Activated CD8-positive, alpha-beta memory T cell treated with anti-CD3 and anti-CD28 coated beads, Interleukin-2, amount 50 U/mL, for 24 hours (primary cell): ENCODE measurements at regions not wholly inside any gene's neighbourhood (a gene's known extent, or its start where the extent isn't known, plus 50 kb on each side); places are given as distances from the start of the nearest gene placed in this dataset.
"Not testable (repeated sequence)": the region's sequence is repeated elsewhere in the genome, so short reads cannot be mapped to it uniquely, and the experiment has no call there.

ENCODE experiments used
- DNase-seq: peaks from one replicate; pipeline ENCODE4 v3.0.0-alpha.2; 2020; ENCODE audit errors: extremely low read depth

DNA sequence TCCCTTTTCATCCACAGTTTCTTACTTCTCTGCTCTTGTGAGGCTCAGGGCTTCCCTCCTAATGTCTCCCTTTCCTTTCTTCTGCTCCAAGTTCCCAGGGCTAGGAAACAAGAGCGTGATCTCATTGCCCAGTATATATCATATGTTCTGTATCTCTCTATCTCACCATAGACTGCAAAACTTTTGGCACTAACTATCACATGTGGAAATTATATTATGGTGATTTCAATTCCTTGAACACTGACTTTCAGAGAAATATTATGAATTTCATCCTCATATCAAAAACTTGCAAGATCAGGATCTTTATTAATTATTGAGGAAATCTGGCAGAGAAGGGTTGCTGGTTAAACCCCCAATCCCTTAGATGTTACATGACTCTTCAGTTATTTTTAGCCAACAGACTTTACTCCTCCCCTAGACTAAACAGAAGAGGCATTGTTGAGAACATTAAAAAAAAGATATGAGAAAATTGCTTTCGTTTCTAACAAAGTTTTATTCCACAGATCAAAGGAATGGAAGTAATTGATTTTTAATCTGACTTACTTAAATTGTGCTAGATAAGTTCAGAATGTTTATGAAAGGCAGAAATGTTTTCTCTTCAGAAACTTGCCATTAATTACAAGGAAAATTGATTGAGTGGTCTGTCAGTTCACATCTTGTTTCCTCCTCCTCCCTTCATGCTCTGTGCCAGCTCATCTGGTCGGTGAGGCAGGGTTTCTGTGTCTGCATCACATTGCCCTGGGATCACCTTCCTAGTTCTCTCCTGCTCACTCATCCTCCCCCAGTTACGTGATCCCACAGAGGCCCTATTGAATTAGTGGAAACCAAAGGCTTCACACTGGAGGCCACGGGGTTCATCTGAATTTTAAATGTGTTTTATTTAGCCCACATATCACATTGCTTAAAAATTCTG lies 378.5 kb downstream of the LMO7 start:
- no peak for DNase-seq

GRCh38 chr13:76012091-76012721 lies 376.1 kb downstream of the LMO7 start:
- DNase-seq, result no peak

DNA sequence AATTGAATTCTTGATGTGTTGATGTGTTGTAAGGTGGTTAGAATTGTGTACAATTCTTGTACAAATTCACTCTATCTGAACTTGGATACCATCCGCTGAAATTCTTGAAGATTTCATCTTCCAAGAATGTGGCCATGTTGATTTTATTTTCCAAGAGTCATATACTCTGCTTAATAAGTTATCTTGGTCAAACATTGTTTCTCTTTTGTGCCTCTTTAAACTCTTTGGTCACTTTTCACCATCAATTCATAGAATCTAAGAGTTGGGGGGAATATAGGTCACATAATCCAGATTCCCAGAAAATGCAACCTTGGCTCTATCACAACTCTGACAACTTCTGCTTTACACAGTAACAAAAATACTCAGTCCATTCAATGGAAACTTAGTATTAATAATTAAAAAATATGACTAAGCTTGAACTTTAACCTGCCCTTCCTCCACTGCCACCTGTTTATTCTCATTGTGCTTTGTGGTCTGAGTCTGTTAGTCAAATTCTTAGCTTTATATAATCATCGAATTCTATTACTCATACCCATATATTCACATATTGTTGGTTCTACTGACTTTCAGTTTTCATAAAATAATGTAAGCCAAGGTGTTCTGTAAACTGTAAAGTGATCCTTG lies 373.2 kb downstream of the LMO7 start:
- DNase-seq, result no peak

DNA sequence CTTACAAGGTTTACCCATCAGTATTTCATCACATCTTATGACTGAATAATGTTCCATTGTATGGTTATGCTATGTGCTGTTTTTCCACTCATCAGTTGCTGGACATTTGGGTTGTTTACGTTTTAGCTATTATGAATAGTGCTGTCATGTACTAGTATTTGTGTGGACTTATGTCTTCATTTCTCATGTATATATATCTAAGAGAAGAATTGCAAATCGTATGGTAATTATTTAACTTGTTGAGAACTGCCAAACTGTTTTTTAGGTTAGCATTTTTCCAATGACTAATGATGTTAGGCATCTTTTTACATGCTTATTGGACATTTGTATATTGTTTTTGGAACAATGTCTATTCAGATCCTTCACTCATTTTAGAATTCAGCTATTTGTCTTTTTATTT lies 368.3 kb downstream of the LMO7 start:
- no peak for DNase-seq

DNA sequence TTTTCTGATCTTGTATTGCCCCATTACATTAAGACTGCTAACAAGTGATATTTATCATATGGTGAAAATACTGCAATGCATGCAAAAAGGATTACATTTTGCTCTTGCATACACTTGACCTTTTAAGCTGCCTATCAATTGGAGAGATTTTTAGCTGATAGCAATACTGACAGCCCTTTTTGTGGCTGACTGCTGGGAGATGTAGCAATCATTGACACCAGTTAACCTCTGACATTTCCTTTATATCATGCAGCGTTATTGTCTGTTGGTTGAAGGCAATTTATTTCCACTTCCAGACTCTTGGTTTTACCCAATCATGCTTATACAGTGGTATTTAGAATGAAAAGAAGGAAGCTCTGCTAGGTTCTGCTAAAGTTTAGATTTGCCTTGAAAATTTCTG lies 364.0 kb downstream of the LMO7 start:
- no peak for DNase-seq

GRCh38 chr13:75996582-75996981 lies 360.5 kb downstream of the LMO7 start:
- no peak for DNase-seq

DNA sequence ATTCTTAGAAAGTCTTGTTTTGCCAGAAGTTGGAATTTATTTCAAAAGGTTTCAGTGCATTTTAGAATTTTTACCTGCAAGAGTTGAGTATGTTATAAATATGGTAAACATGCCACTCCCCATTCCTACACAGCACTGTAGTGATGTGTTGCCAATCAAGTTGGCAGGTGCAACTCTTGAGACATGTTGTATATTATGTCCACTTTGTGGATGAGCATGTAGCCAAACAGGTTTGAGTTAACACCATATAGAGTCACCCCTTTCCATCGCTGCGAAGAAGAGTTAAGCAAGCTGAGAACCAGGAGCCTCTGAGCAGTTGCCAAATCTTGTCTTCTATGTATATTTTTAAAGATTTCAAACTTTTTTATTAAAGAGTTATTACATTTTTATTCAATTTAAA lies 359.8 kb downstream of the LMO7 start:
- no peak for DNase-seq

DNA sequence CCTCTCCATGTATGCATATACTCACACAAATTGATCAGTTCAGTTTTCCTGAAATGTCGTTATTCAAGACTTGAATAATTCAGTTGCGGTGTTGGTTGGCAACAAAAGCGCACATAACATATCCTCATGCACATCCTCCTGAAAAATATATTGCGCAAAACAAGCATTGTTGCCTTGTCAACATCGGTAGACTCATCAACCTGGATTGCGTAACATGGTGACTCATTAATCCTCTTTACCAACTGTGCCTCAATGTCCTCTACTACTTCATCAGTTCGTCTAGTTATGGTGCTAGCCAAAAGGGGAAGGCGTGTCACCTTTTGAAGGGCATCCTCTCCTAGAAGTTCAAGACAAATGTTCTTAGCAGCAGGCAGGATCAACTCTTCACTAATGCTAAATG lies 357.7 kb downstream of the LMO7 start:
- no peak for DNase-seq

- no peak for DNase-seq
Measured at GRCh38 chr13:75993241-75993640, 357.1 kb downstream of the LMO7 start.

- no peak for DNase-seq
Measured at GRCh38 chr13:75986818-75987217, 350.7 kb downstream of the LMO7 start.

- no peak for DNase-seq
Measured at GRCh38 chr13:75985132-75985531, 349.0 kb downstream of the LMO7 start.

- no peak for DNase-seq
Measured at GRCh38 chr13:75978818-75979217, 342.7 kb downstream of the LMO7 start.

- no peak for DNase-seq
Measured at GRCh38 chr13:75968103-75968838, 332.1 kb downstream of the LMO7 start.

DNA sequence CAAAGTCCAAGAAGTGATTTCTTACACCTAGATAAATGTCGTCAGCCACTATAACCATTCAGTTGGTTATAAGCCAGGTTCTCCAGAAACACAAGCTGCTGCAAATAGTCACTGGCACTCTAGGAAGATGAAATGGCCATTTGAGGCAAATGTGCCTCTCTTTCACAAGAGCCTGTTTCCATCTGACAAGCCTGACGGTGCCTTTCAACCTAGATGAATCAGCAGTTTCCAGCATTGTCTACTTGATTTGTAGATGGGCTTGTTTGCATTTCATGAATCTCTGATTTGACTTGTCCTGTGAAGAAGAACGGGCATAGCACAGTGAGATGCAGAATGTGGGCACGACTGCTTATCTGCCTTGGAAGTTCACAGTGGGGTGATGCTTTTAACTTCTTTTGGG lies 327.2 kb downstream of the LMO7 start:
- no peak for DNase-seq

DNA sequence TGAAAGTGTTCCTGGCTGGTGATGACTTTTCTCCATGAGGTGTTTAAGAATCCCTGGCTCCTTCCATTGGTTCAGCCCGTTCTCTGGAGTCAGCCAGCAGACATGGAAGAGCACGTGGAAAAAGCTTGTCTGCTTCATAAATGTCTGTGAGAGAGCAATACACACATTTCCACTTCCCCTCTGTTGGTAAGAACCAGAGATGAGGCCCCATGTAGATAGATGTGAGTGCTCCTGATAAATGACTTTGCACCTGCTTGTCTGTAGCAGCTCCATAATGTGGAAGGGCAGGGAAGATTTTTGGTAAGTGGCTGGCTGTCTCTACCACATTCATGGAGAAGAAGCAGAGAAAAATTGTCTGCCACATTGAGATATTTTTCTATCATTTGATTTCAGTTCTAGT lies 325.8 kb downstream of the LMO7 start:
- no peak for DNase-seq

DNA sequence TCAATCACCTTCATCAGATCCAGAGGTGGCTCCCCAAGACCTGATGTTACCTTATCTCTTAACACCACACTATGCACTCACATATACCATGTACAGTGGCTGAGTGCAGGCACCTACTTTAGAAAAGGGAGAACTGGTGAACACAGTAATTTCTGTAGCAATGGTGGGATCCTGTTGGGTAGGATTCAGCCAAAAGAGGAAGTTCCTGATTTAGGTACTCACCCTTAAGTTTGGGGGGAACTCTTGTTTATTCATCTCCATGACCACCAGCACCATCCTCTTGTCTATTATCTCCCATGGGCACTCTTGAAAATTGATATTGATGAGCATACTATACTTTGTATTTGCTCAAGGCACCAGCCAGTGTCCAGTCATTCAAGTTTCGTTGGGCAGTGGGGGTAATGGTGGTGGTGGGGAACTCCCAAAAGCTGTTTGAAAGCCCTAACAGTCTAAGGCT lies 324.4 kb downstream of the LMO7 start:
- DNase-seq, result no peak

- DNase-seq, result no peak
Measured at GRCh38 chr13:75959861-75960481, 323.8 kb downstream of the LMO7 start.

DNA sequence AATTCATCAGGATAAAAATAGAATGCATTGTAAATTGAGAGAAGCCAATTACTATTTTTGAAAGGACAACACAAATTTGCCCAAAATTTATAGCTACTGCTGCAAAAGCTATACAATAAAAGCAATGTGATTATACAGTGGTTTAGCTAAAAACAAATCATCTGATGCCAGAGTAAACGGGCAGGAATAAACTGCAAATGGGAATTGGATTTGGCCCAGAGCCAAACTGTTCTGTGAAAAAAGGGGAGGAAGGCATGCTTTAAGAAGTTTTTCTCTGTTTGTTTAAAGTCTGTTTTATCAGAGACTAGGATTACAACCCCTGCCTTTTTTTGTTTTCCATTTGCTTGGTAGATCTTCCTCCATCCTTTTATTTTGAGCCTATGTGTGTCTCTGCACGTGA lies 317.5 kb downstream of the LMO7 start:
- DNase-seq, result not testable (repeated sequence)

DNA sequence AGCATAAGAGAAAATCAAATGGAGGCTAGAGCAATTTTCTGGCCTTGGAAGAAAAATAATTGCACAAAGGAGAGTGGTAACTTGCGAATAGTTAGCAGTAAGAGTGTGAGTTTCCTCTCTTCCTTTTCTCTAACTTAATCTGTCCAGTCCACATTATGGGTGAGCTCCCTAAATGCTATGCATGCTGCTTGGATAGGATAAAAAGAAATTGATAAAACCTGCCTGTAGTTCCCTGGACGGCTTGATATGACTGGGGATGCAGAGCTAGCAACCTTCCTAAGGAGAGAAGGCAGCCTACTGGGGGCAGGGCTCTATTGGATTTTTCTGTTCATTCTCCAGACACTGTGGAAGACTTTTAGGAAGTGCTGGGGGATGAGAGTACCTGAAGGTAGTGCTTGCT lies 311.3 kb downstream of the LMO7 start:
- DNase-seq, result no peak

DNA sequence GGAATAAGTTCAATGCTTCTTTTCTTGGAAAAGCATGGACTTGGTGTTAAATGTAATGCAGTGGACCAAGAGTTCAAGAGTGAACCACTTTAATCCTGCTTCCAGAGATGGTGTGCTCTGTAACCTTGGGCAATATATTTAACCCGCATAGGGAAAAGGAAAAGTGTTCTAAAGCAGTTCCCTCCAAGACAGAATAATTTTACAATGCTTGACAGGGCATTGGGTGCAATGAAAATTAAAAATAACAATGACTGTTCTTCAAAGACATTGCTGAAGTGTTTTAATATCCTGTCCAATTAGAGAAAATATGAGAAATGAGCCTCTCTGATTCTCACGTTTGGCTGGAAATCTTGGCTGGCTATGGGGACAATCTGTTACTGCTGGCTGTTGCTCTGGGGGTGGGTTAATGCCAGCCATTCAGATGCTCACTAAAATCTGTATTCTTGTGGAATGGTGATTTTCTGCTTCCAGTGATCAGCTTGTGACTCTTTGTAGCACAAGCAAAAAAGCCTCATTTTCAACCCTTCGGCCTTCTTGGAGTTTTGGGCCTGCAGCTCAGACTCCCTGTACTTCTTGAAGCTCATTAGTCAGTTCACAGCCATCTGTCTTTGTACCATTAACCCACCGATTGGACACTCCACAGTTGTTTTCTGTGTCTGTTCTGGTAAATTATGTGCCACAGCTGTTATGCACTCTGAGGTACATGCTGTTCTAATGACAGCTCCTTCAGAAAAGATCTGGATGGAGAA lies 310.6 kb downstream of the LMO7 start:
- DNase-seq, result no peak
